ENCODE measurements at regions not wholly inside any gene's neighbourhood (a gene's known extent, or its start where the extent isn't known, plus 50 kb on each side); places are given as distances from the start of the nearest gene placed in this dataset.
A peak's percentile ranks its signal among the peaks of the same experiment; 100 is the strongest.

- no peak overlapping the region for H2AK9ac ChIP-seq (replicated peaks; ENCODE audit: low read depth, low read length, poor library complexity)
- dilution Hi-C loops (cut with HindIII; ENCODE audit: low sequenced_read_pairs, unreplicated experiment) (no loop called here), intact Hi-C loops (cut with micrococcal nuclease) (no loop called here), in situ Hi-C loops (cut with MboI; ENCODE audit: low sequenced_read_pairs) (no loop called here)
- ChIA-PET POLR2A (ENCODE audit: unreplicated experiment) (no interaction called here), CTCF (no interaction called here)
- no peak overlapping the region for H3K4me2 ChIP-seq (ENCODE audit: low read depth, low read length)
- H3K27ac ChIP-seq (ENCODE audit: insufficient read depth, low read length): no peak overlapping the region
- peaks cover 13% of the 10 kb centered on the region; the same call in 1 of the 2 replicates for H3K9me3 ChIP-seq (ENCODE audit: control insufficient read depth, insufficient read depth, low read length)
- H4K91ac ChIP-seq (ENCODE audit: insufficient read depth, low read depth, low read length): no peak overlapping the region
- H2BK120ac ChIP-seq (ENCODE audit: low read depth, low read length): no peak overlapping the region
- H3K79me1 ChIP-seq (ENCODE audit: low read depth in 1 of 2, low read length in 2 of 2): no peaks in the 10 kb centered on the region
- no peak overlapping the region for H4K8ac ChIP-seq (ENCODE audit: low read depth in 2 of 2, low read length in 2 of 2)
- H4K5ac ChIP-seq (ENCODE audit: low read depth, low read length): no peak overlapping the region
- no peak overlapping the region for H3K18ac ChIP-seq (ENCODE audit: low read depth, low read length)
- no peak overlapping the region for H3K4me3 ChIP-seq (ENCODE audit: insufficient read depth, low read depth, low read length)
- no peak for TF ChIP-seq MAZ (IDR thresholded peaks at IDR 0.05; ENCODE audit: borderline replicate concordance, low read depth, low read length)
- TF ChIP-seq POLR2A (IDR thresholded peaks at IDR 0.05; ENCODE audit: low read depth, low read length): no peak
- TF ChIP-seq MXI1 (IDR thresholded peaks at IDR 0.05; ENCODE audit: borderline replicate concordance, low read depth, low read length): no peak
- no peak for TF ChIP-seq CHD1 (IDR thresholded peaks at IDR 0.05; ENCODE audit: low read depth, low read length)
- TF ChIP-seq CEBPB (IDR thresholded peaks at IDR 0.05; ENCODE audit: low read depth, low read length): no peak
- no peak for TF ChIP-seq RCOR1 (IDR thresholded peaks at IDR 0.05; ENCODE audit: insufficient replicate concordance, low read length)
- TF ChIP-seq SMC3 (IDR thresholded peaks at IDR 0.05; ENCODE audit: low read depth, low read length): no peak
- no peak for TF ChIP-seq MAFK (IDR thresholded peaks at IDR 0.05; ENCODE audit: low read depth, low read length)
- no peak for TF ChIP-seq ELK1 (IDR thresholded peaks at IDR 0.05; ENCODE audit: borderline replicate concordance, low read depth, low read length)
- TF ChIP-seq CTCF (conservative IDR thresholded peaks at IDR 0.05; ENCODE audit: low read depth, low read length): no peak
- no peak for TF ChIP-seq RAD21 (IDR thresholded peaks at IDR 0.05; ENCODE audit: low read length)
- TF ChIP-seq RFX5 (IDR thresholded peaks at IDR 0.05; ENCODE audit: low read depth, low read length): no peak
- TF ChIP-seq BHLHE40 (IDR thresholded peaks at IDR 0.05; ENCODE audit: low read depth, low read length): no peak
- TF ChIP-seq USF2 (IDR thresholded peaks at IDR 0.05; ENCODE audit: low read depth, low read length): no peak
- no peak for TF ChIP-seq NFE2L2 (IDR thresholded peaks at IDR 0.05; ENCODE audit: low read depth, low read length)
- TF ChIP-seq FOS (IDR thresholded peaks at IDR 0.05; ENCODE audit: low read depth, low read length): no peak
- ATAC-seq (ENCODE audit: low read depth) (no peak), DNase-seq (no peak)
- H3K9me1 ChIP-seq (ENCODE audit: insufficient read depth, low read length): no peaks in the 10 kb centered on the region
- no peaks in the 10 kb centered on the region for H4K20me1 ChIP-seq (ENCODE audit: insufficient read depth, low read length)
- BruUV-seq (replicated peaks): no TSS peak
- H3K23ac ChIP-seq (ENCODE audit: low read depth, low read length): no peak overlapping the region
- H2BK5ac ChIP-seq (ENCODE audit: low read depth, low read length, poor library complexity, severe bottlenecking): no peak overlapping the region
- no peak overlapping the region for H2BK20ac ChIP-seq (ENCODE audit: low read depth, low read length)
- no peak overlapping the region for H3K4ac ChIP-seq (ENCODE audit: low read depth, low read length)
- no peak overlapping the region for H2AK5ac ChIP-seq (ENCODE audit: low read depth, low read length)
- WGBS, 2 experiments (ENCODE audit: extremely low coverage in 2 of 2, insufficient read length in 1 of 2): no CpG with 5 or more reads among the region's 8 CpGs
- H3K36me3 ChIP-seq (ENCODE audit: control insufficient read depth, insufficient read depth, low read length): no peaks in the 10 kb centered on the region
- H2AFZ ChIP-seq (replicated peaks; ENCODE audit: low read length, poor library complexity): peak overlapping the region; percentile 6
- H3K9ac ChIP-seq (ENCODE audit: low read depth, low read length): no peak overlapping the region
- no peak overlapping the region for H2BK15ac ChIP-seq (ENCODE audit: low read depth, low read length)
- H3K4me1 ChIP-seq (ENCODE audit: control insufficient read depth, insufficient read depth, low read length): no peaks in the 10 kb centered on the region
- H3K56ac ChIP-seq (ENCODE audit: extremely low read depth, insufficient read depth, low read length): no peak overlapping the region
- no peak overlapping the region for H3K14ac ChIP-seq (replicated peaks; ENCODE audit: low read depth, low read length)
- no peaks in the 10 kb centered on the region for H3K27me3 ChIP-seq (ENCODE audit: control insufficient read depth, insufficient read depth, low read length)
Measured at GRCh38 chr4:12712648-12713339, 771.3 kb downstream of the RAB28 start.
